ENCODE measurements at regions not wholly inside any gene's neighbourhood (a gene's known extent, or its start where the extent isn't known, plus 50 kb on each side); places are given as distances from the start of the nearest gene placed in this dataset.
"Not testable (repeated sequence)": the region's sequence is repeated elsewhere in the genome, so short reads cannot be mapped to it uniquely, and the experiment has no call there.

- ChIA-PET CTCF (no interaction called here), POLR2A (no interaction called here)
- TF ChIP-seq CTCF (IDR thresholded peaks at IDR 0.05; ENCODE audit: control extremely low read depth, extremely low read depth, low read depth, missing control alignments) = no peak
- DNase-seq (ENCODE audit: extremely low spot score) = no peak
These were observed 733.0 kb upstream of the SALL3 start for GRCh38 chr18:78246588-78246987.

DNA sequence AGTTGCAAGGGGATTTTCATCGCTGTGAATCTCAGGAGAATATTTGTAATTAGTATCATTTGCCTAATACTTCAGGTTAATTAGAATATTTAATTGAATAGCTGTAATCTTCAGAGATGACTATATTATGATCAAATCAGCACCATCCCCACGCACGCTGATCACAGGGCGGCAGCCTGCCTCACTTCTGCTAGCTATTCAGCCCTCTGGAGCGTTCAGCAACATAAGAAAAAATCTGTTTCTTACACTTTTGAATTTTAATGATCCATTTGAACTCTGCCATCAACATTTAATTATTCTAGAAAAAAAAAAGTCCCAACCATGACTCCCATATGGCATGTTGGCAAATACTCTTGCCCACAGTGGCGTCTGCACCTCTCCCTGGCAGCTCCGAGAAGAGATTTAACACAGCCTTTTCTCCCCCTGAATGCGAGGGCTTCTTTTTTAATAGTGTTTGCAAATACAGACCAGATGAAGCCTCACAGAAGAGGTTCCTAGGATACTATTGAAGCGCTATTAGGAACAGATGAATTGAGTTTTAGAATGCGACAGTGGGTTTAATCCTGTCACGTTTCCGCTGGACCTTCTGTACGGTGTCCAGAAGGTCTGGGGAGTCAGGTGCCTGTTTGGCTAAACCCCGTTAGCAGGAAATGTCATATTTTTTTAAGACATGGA, 731.9 kb upstream of the SALL3 start:
- CTCF ChIA-PET = no interaction called here
- POLR2A ChIA-PET = no interaction called here
- TF ChIP-seq CTCF (IDR thresholded peaks at IDR 0.05; ENCODE audit: control extremely low read depth, extremely low read depth, low read depth, missing control alignments) = no peak
- no peak for DNase-seq (ENCODE audit: extremely low spot score)

DNA sequence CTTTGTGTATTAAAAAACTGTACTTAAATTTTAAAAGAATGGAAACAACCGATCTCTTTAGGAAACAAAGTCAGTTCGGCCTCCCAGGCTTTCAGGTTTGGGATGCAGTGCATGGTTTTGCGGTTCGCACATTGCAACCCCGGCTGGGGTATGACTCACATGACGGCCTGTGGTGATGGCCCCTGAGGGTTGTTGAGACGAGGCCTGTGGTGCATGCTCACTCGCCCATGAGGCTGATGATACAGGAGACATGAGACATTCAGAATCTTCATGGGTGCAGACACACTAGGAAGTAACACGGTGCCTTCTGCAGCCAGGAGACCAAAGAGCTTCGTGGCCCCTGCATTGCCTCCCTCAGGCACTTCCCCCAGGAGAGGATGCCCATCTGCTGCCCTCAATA, 724.6 kb upstream of the SALL3 start:
- no peak for DNase-seq (ENCODE audit: extremely low spot score)
- CTCF ChIA-PET = no interaction called here
- POLR2A ChIA-PET = no interaction called here
- TF ChIP-seq CTCF (IDR thresholded peaks at IDR 0.05; ENCODE audit: control extremely low read depth, extremely low read depth, low read depth, missing control alignments) = no peak

GRCh38 chr18:78268226-78268988, 711.2 kb upstream of the SALL3 start:
- DNase-seq (ENCODE audit: extremely low spot score) = no peak
- ChIA-PET CTCF (no interaction called here), POLR2A (no interaction called here)
- TF ChIP-seq CTCF (IDR thresholded peaks at IDR 0.05; ENCODE audit: control extremely low read depth, extremely low read depth, low read depth, missing control alignments) = no peak

DNA sequence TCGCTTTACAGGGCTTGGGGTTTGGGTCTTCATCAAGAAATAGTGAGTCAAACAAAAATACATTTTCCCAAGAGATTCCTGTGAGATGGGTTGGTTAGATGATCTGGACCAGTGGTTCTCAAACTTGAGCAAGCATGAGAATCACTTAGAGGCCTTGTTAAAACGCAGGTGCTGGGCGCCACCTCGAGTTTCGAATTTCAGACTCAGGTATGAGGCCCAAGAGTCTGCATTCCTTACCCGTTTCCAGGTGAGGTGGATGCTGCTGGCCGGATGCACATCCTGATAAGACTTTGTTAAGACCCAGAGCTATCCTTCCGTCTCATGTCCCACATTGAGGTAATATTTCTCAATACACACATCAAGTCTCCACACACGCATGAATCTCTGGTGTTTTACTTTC, 707.8 kb upstream of the SALL3 start:
- TF ChIP-seq CTCF (IDR thresholded peaks at IDR 0.05; ENCODE audit: control extremely low read depth, extremely low read depth, low read depth, missing control alignments) = no peak
- CTCF ChIA-PET = no interaction called here
- POLR2A ChIA-PET = no interaction called here
- DNase-seq (ENCODE audit: extremely low spot score) = no peak

DNA sequence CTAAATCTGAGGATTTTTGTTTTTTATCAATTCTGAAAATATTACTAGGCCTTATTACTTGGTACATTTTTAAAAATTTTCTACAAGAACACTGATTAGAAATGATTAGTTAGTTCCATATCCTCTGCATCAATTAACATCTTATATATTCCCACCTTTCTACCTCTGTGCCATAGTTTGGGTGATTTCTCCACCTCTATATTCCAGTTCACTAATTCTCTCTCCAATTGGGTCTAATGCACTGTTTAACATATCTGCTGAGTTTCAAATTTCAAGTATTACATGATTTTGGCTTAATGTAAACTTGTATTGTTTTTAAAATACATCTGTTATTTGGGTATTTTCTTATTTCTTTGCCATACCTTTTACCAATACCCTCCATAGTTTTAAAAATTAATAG, 705.7 kb upstream of the SALL3 start:
- no peak for TF ChIP-seq CTCF (IDR thresholded peaks at IDR 0.05; ENCODE audit: control extremely low read depth, extremely low read depth, low read depth, missing control alignments)
- ChIA-PET POLR2A (no interaction called here), CTCF (no interaction called here)
- no peak for DNase-seq (ENCODE audit: extremely low spot score)

DNA sequence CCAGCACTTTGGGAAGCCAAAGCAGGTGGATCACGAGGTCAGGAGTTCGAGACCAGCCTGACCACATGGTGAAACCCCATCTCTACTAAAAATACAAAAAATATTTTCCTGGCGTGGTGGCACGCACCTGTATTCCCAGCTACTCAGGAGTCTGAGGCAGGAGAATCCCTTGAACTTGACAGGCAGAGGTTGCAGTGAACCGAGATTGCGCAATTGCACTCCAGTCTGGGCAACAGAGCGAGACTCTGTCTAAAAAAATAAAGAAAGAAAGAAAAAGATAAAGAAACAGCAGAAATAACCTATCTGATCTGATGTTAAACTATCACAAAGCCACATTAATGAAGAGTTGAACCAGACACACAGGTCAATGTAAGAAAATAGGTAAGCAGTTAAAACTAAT, 696.2 kb upstream of the SALL3 start:
- POLR2A ChIA-PET; CTCF ChIA-PET; DNase-seq (ENCODE audit: extremely low spot score): not testable (repeated sequence)

Measured in GM10248 (cell line).